Hypothalamus (tissue), 51 donors: ENCODE measurements at regions not wholly inside any gene's neighbourhood (a gene's known extent, or its start where the extent isn't known, plus 50 kb on each side); places are given as distances from the start of the nearest gene placed in this dataset.

Source experiments
- DNase-seq, 51 donors: peaks; one replicate each; lab custom pipeline; 2025; lab: John Stamatoyannopoulos, UW

- peak in 1 of 51 donors; percentile 29 for DNase-seq
Observed at GRCh38 chr5:116626945-116627679, 52.5 kb upstream of the SEMA6A start.

GRCh38 chr5:116626272-116626723 is 51.7 kb upstream of the SEMA6A start:
- peak; percentile 7 to 92 (median 73) for DNase-seq
